ENCODE measurements at regions not wholly inside any gene's neighbourhood (a gene's known extent, or its start where the extent isn't known, plus 50 kb on each side); places are given as distances from the start of the nearest gene placed in this dataset.

DNA sequence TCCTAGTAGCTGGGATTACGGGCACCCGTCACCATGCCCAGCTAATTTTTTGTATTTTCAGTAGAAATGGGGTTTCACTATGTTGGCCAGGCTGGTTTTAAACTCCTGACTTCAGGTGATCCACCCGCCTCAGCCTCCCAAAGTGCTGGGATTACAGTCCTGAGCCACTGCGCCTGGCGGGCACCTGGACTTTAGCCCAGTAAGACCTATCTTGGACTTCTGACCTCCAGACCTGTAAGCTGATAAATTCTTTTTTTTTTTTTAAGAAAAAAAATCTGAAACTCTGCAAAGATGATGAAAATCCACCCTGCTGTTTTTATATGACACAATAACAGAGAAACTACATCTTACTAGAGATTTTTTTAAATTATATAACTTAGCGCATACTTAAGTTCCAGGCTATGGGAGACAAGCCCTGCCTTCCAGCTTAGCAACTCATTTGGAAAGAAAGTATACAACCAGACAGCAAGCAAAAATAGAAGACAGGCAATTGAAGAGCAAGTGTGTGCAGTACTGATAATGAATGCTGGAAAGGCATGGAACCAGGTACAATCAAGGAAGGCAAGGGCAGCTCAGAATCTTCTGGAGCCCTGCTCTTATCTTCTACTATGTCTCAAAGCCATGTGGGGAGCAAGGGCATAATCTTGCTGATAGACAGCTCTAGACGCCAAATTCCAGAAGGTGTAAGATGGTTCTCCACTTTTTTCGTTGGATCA lies 104.2 kb downstream of the CD83 start:
- TF ChIP-seq, protein P1, sequence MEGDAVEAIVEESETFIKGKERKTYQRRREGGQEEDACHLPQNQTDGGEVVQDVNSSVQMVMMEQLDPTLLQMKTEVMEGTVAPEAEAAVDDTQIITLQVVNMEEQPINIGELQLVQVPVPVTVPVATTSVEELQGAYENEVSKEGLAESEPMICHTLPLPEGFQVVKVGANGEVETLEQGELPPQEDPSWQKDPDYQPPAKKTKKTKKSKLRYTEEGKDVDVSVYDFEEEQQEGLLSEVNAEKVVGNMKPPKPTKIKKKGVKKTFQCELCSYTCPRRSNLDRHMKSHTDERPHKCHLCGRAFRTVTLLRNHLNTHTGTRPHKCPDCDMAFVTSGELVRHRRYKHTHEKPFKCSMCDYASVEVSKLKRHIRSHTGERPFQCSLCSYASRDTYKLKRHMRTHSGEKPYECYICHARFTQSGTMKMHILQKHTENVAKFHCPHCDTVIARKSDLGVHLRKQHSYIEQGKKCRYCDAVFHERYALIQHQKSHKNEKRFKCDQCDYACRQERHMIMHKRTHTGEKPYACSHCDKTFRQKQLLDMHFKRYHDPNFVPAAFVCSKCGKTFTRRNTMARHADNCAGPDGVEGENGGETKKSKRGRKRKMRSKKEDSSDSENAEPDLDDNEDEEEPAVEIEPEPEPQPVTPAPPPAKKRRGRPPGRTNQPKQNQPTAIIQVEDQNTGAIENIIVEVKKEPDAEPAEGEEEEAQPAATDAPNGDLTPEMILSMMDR (IDR thresholded peaks at IDR 0.05; ENCODE audit: poor library complexity), result no peak
- TF ChIP-seq EZH2phosphoT487 (IDR thresholded peaks at IDR 0.05; ENCODE audit: low read depth, severe bottlenecking, unreplicated experiment), result no peak
- TF ChIP-seq EZH2 (IDR thresholded peaks at IDR 0.05; ENCODE audit: borderline replicate concordance), result no peak
